Stimulated activated naive CD4-positive, alpha-beta T cell (primary cell): ENCODE measurements at regions not wholly inside any gene's neighbourhood (a gene's known extent, or its start where the extent isn't known, plus 50 kb on each side); places are given as distances from the start of the nearest gene placed in this dataset.
"Not testable (repeated sequence)": the region's sequence is repeated elsewhere in the genome, so short reads cannot be mapped to it uniquely, and the experiment has no call there.

ENCODE experiments used
- DNase-seq, 6 experiments: peaks; one replicate each; lab custom pipeline; 2025; lab: John Stamatoyannopoulos, UW

DNA sequence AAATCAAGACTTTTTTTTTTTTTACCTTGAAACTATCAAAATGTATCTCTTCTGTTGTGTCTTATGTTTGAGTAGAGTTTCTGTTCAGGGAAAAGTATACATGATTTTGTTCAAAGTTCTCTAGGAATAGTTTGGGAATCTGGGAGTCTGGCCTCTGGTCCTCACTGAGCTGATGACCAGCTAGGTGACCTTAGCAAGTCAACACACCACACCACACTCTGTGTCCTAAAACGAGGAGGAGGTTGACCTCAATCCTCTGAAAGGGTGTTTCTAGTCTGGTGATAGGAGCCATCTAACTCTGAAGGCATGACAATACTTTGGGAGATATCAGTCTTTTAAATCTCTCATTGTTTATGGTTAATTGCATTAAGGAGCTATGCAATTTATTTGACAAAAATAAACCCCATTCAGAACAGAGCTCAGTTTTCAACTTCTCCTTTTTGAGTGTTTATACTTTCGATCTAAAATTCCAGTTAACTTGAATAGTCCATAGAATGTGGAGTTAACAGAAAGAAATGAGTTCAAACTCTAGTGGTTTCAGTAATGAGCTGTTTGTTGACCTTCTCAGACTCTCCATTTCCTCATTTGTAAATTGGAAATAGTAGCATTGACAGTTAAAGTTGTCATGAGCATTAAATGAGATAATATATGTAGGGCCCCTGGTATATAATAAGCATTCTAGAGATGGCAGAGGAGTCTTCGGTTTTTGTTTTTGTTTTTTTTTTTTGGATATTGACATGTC lies 112.2 kb upstream of the LRRN1 start:
- DNase-seq = no peak

DNA sequence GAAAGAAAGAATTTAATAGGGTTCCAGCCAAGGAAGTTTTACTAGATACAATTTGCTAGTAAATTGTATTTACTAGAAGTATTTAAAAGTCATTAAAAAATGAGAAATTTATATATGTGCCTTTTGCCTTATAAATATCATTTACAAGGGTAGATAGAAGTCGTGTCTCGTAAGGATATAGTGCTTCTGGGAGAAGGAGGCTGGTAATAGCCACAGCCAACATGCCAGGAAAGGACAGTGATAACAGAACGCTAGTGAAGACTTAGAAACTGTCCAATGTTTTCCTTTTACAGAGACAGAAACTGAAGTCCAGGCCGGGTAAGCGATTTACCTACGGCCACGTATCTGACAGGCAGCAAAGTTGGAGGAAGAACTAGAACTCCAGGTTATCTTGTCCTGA lies 113.5 kb upstream of the LRRN1 start:
- DNase-seq = no peak

DNA sequence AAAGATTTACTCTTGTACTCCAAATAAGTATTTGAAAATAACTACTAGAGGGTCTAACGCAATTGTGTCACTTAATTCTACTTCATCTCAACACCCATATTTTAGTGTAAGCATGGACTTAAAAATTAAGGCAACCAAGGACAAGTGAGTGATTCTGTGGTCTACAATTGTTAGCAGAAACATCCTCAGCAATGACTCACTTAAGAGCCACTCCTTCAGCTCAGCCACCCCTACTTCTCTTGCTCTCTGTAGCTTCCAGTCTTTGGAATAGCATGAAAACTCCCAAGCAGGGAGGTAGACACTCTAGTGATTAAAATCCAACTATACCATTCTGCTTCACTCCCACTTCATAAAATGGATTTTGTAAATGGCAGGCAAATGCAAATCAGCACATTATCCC lies 116.0 kb upstream of the LRRN1 start:
- no peak for DNase-seq

DNA sequence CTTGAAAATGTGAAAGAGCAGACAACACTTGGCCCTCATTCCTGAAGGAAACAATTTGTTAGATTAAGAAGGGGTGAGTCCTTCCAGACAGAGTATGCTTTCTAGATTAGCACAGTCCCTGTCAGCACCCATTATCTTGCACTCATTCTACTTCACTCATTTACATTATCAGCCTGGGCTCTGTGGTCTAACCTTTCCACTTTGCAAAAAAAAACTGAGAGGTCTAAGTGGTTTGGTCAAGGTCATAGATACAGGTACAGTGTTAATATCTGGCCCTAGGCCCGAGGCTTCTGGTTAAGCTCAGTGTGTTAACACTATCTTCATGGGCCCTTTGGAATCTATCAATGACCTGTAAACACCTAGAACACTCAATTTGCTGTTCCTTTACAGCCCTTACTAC lies 123.4 kb upstream of the LRRN1 start:
- no peak for DNase-seq

DNA sequence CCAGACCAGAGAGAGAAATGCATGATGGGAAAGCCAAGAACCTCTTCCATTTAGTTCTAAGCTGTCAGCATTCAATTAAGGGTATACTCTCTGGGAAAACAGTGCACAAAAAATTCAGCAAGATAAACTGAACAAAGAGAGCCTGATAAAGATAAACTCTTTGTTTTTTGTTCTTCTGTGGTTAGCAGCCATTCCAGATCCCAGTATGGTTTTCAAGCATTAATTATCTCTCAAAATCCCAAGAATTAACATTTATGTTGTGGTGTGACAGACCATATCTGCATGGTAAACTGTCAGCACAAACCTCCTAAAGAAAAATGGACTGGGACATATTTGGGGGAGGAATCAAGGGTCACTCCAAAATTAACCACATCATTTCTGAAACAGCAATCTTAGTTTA lies 124.0 kb upstream of the LRRN1 start:
- no peak for DNase-seq

DNA sequence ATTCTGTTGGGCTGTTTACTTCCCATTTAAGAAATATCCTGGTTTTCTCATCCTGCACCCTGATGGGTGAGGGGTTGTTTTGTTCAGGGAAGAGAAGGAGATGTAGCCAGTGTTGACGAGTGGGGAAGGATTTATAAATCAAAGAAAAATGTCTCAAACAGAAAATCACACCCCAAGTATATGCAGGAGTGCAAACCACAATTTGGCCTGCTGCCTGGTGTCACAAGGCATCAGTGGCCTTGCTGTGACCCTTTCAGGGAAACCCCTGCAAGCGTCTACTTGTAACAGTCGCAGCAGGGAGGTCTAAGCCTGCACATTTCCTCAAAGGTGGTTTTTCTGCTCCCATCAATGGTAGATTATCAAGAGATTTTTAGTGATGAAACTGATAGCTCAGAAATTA lies 132.6 kb upstream of the LRRN1 start:
- no peak for DNase-seq

DNA sequence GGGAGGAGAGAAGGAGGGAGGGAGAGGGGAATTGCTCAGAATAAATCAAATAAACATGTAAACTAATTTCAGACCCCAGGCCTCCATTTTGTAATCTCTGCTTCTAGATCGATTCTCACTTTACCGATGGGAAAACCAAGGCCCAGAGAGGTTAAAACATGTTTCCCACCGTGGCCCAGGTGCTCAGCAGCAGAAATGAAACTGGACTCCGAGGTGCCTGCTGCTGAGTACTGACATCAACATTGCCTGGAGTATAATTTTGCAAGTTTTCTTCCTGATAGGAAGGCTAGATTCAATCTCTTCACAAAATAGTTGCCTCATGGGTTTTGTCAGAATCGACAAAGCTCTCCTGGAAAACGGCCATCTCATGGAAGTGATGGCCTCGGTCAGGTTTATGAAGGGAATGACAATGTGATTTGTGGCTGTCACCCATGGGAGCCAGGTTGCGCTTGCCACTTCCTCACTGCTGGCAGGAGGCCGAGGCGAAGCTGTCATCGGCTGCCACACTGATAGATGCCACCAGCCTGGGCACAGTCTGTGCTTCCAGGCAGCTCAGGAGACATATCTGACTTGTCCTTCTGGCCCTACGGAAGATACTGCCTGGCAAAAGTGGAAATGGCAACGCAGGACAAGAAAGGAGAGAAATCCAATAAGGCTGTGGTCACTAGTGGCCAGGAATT lies 133.1 kb upstream of the LRRN1 start:
- no peak for DNase-seq

DNA sequence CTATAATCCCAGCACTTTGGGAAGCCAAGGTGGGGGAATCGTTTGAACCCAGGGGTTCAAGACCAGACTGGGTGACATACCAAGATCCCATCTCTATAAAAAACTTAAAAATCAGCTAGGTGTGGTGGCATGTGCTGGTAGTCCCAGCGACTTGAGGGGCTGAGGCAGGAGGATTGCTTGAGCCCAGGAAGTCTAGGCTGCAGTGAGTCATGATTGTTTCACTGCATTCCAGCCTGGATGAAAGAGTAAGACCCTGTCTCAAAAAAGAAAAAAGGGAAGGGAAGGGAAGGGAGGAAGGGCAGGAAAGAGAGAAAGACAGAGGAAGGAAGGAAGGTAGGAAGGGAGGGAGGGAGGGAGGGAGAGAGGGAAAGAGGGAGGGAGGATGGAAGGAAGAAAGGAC lies 133.7 kb upstream of the LRRN1 start:
- no peak for DNase-seq

DNA sequence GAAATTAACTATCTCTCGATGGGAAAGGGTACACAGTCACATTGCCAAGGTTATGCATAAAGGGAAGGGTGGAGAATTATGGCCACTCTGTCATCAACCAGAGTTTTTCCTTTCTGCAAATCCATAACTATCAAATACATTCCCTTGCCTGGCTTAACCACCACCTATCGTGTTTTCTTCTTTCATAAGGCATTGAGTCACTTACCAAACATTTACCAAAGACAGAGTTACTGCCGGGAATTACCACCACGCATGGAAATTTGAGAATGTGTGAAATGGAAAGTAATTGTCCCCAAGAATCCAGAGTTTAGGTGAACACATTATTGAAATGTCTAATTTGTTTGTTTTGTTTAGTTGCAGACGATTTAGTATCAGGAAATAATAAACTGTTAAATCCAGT lies 134.3 kb upstream of the LRRN1 start:
- DNase-seq = no peak

DNA sequence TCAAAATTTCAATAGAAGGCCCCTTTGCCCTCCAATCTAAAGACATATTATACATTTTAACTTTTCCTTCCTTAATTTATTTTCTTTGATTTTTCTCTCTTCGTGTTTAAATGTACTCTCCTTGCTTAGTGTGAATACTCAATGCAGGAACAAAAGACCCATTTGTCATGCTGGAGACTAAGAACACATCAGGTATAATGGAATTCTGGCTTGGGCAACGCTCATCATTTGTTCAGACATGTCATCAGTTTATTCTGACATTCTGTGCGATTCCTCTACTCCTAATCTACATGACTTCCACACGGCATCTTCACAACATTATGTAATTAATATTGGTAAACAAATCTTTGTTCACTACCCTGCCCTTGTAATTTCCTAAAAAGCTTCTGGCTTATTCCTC lies 136.6 kb upstream of the LRRN1 start:
- no peak for DNase-seq

DNA sequence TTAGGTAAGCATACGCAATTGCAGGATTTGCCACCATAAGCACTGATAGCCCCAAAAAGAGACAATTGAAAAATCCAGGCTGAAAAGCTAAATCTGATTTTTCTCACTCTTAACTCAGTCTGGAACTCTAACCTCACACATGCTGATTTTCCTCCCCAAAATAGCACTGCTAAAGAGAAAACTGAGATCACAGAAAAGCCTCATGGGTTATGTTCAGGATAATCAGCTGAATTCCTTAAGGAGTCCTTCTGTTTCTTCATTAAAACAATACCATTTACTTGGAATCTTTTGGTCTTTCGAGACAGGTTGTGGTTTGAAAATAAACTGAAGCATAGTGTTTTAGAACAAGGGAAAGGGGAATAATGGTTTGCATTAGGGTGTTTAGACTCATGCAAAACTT lies 144.3 kb upstream of the LRRN1 start:
- DNase-seq = no peak

DNA sequence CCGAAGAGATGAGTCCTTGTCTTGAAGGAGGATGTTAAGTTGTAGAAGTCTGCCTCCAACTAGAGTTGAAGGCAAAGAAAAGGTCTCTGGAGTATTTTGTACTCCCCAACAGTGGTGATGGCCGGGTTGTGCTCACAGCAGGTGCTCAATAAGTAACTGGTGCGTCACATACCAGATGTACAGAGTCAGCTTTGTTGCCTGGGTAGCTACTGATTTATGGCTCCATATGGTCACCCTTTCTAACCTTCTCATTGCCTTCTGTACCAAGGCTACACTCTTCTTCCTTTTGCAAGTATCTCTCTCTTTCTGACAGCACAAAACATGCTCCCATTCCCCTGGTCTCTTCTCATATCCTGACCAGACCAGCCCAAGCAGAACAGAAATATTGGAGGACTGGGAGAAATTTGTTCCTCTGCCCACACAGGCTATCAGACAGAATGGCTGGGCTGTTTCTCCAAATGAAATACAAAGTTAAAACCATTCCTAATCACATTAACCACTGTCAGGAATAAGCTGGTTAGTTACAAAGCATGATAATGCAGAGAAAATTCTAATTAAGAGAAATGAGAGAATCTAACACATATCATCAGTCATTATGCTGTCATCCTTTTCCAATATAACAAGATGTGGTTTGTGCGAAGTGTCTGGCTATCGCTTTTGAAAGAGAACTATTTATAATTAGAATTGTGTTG lies 150.1 kb upstream of the LRRN1 start:
- DNase-seq = no peak

DNA sequence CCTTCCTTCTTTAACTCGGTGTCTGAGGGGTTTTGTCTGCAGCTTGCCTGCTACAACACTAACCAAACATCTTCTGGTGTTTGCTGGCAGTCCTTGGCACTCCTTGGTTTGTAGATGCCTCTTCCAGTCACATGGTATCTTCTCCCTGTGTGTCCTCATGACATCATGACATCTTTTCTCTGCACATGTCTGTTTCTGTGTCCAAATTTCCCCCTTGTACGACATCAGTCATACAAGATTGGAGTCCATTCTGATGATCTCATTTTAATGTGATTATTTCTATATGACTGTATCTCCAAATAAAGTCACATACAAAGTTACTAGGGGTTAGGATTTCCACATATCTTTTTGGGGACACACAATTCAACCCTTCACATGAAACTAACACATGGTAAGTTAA lies 152.3 kb upstream of the LRRN1 start:
- no peak for DNase-seq

DNA sequence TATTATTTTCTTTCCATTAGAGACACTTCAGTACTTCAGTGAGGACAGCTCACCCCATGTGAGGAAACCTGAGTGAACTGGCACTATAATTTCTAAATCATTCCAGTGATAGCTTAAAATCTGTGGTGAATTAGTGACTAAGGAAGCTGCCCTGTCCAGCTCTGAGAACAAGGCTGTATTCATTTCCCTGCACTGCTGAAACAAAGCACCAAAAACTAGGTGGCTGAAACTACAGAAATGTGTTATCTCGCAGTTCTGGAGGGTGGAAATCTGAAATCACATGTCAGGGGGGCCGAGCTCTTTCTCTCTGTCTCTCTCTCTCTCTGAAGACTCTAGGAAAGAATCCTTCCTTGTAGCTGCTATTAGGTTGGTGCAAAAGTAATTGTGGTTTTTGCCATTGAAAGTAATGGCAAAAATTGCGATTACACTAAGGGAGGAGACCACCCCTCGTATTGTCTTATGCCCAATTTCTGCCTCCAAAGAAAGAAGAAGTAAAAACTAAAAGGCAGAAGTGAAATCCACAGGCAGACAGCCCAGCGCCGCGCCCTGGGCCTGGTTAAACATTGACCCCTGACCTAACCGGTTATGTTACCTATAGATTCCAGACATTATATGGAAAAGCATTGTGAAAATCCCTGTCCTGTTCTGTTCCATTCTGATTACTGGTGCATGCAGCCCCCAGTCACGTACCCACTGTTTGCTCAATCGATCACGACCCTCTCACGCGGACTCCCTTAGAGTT lies 153.0 kb upstream of the LRRN1 start:
- DNase-seq = not testable (repeated sequence)

DNA sequence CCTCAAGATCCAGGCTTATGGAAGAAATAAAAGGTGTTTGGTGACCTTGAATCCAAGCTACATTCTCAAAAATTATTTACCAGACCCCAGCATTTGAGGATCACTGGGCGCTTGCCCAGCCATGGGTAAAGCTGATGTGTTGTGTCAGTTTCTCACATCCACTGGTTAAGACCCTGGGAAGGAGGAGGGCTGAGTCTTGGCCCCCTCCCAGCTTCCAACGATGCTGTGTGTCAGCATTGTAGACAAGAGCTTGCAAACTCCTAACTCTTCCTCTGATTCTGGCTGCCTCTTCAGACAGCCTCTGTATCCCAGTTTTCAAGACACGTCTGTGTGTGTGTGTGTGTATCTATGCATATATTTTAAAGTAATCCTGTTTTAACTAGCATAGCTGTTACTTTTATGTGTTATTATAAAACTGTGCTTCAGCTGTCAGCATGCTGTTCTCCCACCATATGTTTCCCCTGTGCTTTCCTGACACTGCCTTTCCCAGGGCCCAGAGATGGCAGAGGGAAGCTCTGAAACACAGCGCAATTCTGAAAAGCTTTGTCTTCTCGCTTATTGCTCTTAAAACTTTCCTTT lies 157.3 kb upstream of the LRRN1 start:
- DNase-seq = no peak

DNA sequence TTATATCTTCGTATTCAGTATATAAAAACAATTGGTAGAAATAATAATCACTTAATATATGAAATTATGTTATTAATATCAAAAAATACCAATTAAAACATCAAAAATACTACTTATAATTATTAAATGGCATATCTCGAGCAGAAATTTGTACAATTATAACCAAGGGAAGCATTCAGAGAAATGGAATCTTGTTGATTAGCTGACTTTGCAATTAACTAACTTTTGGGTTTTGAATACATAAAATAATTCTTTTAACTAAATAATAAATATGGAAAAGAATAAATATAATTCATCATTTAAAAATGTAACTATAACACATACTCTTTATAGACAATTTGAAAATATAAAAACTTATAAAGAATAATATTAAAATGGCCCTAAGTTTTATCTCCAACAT lies 160.2 kb upstream of the LRRN1 start:
- DNase-seq = no peak

DNA sequence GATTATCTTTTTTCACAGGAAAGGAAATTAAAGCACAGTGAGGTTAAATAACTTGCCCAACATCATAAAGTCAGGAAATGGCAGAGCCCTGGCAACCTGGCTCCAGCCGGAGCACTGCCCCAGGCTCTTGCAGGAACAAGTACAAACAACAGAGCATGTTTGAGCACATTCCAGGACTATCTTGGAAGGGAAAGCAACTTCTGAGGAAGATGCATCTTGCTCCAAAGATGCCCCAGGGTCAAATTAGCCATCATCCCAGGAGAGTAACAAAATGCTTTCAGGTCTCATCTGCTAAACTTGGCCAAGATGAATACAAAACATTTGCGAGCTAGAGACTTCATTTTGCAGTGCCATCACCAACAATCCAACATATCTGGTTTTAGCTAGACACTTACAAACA lies 162.4 kb upstream of the LRRN1 start:
- no peak for DNase-seq

DNA sequence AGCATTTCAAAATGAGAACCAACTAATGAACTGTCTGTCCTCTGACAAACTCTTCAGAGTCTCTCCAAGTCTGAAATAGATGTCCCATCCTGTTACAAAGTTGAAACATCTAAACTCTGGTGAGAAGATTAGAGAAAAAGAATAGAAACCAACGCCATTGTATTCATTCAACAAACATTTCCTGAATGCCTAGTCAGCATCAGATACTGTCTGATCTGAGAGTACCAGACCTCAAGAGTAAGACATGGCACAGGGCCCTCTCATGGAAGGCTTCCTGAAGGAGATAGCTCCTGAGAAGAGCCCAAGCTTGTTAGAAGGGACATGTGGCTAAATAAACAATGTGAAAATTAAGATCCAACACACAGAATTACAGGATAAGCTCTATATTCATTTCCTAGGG lies 164.1 kb upstream of the LRRN1 start:
- DNase-seq = no peak

DNA sequence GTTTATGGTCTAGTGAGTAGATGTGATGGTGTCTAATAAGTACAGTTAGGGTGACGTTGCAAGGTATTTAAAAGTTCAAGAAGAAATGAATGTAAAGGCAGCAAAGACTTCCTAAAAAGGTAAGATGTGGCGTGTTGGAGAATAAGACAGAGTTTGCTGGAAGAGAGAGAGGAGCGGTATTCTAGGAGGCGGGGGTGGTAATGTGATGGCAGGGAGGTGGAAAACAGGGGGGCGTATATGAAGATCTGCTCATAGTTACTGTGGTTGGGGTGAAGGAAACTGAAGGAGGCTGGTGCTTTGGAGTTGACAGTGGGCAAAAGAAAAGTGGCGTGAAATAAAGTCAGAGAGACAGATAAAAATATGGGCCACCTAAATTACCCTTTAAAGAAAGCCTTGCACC lies 164.9 kb upstream of the LRRN1 start:
- no peak for DNase-seq

DNA sequence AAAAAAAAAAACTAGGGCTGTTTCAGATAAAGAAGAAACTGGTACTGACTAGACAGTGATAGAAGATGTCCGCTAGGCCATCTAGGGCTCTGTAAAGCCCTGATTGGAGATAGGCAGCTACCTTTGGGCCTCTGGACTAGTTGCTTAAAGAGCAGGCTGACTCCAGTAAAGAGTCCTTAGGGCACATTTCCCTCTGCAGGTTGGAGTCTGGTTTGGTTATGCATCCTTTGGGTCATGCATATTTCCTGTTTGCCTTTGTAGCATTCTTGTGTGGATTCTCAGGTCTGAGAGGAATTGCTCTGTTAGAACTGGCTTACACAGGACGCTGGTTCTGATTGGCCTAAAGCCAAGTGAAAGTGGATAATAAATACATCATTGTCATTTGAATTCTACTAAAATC lies 165.5 kb upstream of the LRRN1 start:
- no peak for DNase-seq

DNA sequence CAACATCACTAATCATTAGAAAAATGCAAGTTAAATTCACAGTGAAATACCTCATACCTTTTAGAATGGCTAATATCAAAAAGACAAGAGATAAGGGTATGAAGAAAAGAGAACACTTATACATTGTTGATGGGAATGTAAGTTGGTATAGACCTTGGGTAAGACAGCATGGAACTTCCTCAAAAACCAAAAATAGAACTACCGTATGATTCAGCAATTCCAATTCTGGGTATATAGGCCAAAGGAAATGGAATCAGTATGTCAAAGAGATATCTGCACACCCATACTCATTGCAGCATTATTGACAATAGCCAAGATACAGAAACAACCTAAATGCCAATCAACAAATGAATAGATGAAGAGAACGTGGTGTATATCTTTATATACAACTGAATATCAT lies 166.8 kb upstream of the LRRN1 start:
- no peak for DNase-seq

DNA sequence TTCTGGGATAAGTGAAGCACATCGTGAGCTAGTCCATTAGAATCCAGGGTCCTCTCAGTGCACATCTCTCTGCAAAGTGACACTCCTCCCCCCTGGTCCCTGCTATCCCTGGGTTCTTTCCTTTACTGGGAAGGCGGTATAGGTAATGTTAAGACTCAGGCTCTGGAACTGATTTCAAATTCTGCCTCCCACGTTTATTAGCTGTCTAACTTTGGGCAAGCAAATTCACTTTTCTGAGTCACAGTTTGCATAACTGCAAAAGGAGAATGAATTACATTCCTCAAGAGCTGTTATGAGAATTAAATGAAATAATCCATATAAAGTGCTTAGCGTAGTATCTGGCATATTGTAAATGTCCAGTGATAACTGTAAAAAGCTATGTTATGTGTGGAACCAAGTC lies 168.1 kb upstream of the LRRN1 start:
- no peak for DNase-seq
